ENCODE measurements at regions not wholly inside any gene's neighbourhood (a gene's known extent, or its start where the extent isn't known, plus 50 kb on each side); places are given as distances from the start of the nearest gene placed in this dataset.

- ChIA-PET POLR2A (no interaction called here), CTCF (no interaction called here)
- no peak for DNase-seq (ENCODE audit: extremely low spot score)
- TF ChIP-seq FOXM1 (IDR thresholded peaks at IDR 0.05; ENCODE audit: borderline replicate concordance), result no peak
- TF ChIP-seq BHLHE40 (IDR thresholded peaks at IDR 0.05; ENCODE audit: borderline replicate concordance), result no peak
- no peak for TF ChIP-seq SP1 (IDR thresholded peaks at IDR 0.05)
- TF ChIP-seq CTBP1 (IDR thresholded peaks at IDR 0.05; ENCODE audit: borderline replicate concordance), result no peak
- TF ChIP-seq HDGF (IDR thresholded peaks at IDR 0.05; ENCODE audit: borderline replicate concordance), result no peak
- no peak for TF ChIP-seq ARNT (IDR thresholded peaks at IDR 0.05)
- TF ChIP-seq FOXK2 (IDR thresholded peaks at IDR 0.05), result no peak
- TF ChIP-seq ELF4 (IDR thresholded peaks at IDR 0.05), result no peak
- no peak for TF ChIP-seq FOXA1 (IDR thresholded peaks at IDR 0.05)
- TF ChIP-seq TARDBP (IDR thresholded peaks at IDR 0.05), result no peak
- TF ChIP-seq L3MBTL2 (conservative IDR thresholded peaks at IDR 0.05), result no peak
Observed at GRCh38 chr1:209102120-209102519, 481.4 kb upstream of the CAMK1G start.

- CTCF ChIA-PET, result no interaction called here
- DNase-seq (ENCODE audit: extremely low spot score), result no peak
- TF ChIP-seq LEF1 (IDR thresholded peaks at IDR 0.05; ENCODE audit: borderline replicate concordance) (no peak), ELF4 (IDR thresholded peaks at IDR 0.05) (no peak), TARDBP (IDR thresholded peaks at IDR 0.05) (no peak), HDGF (IDR thresholded peaks at IDR 0.05; ENCODE audit: borderline replicate concordance) (no peak), CTBP1 (IDR thresholded peaks at IDR 0.05; ENCODE audit: borderline replicate concordance) (no peak), L3MBTL2 (conservative IDR thresholded peaks at IDR 0.05) (no peak), FOXA1 (IDR thresholded peaks at IDR 0.05) (no peak), PKNOX1 (IDR thresholded peaks at IDR 0.05) (no peak), FOXM1 (IDR thresholded peaks at IDR 0.05; ENCODE audit: borderline replicate concordance) (no peak), SP1 (IDR thresholded peaks at IDR 0.05) (no peak), BHLHE40 (IDR thresholded peaks at IDR 0.05; ENCODE audit: borderline replicate concordance) (no peak), SUZ12 (IDR thresholded peaks at IDR 0.05) (no peak), ARNT (IDR thresholded peaks at IDR 0.05) (no peak), FOXK2 (IDR thresholded peaks at IDR 0.05) (no peak), ZNF384 (IDR thresholded peaks at IDR 0.05) (no peak), NFRKB (IDR thresholded peaks at IDR 0.05) (no peak)
- POLR2A ChIA-PET, result no interaction called here
Observed at GRCh38 chr1:209102531-209102930, 481.0 kb upstream of the CAMK1G start.

GRCh38 chr1:209103092-209103491 lies 480.4 kb upstream of the CAMK1G start:
- no peak for TF ChIP-seq CTBP1 (IDR thresholded peaks at IDR 0.05; ENCODE audit: borderline replicate concordance)
- no peak for TF ChIP-seq PKNOX1 (IDR thresholded peaks at IDR 0.05)
- no peak for TF ChIP-seq L3MBTL2 (conservative IDR thresholded peaks at IDR 0.05)
- no peak for TF ChIP-seq ZNF384 (IDR thresholded peaks at IDR 0.05)
- no peak for TF ChIP-seq FOXK2 (IDR thresholded peaks at IDR 0.05)
- TF ChIP-seq ELF4 (IDR thresholded peaks at IDR 0.05), result no peak
- TF ChIP-seq SUZ12 (IDR thresholded peaks at IDR 0.05), result no peak
- no peak for TF ChIP-seq TARDBP (IDR thresholded peaks at IDR 0.05)
- no peak for TF ChIP-seq BHLHE40 (IDR thresholded peaks at IDR 0.05; ENCODE audit: borderline replicate concordance)
- TF ChIP-seq ARNT (IDR thresholded peaks at IDR 0.05), result no peak
- no peak for TF ChIP-seq HDGF (IDR thresholded peaks at IDR 0.05; ENCODE audit: borderline replicate concordance)
- no peak for TF ChIP-seq FOXA1 (IDR thresholded peaks at IDR 0.05)
- no peak for DNase-seq (ENCODE audit: extremely low spot score)
- ChIA-PET POLR2A (no interaction called here), CTCF (no interaction called here)

- ChIA-PET POLR2A (no interaction called here), CTCF (no interaction called here)
- TF ChIP-seq FOXM1 (IDR thresholded peaks at IDR 0.05; ENCODE audit: borderline replicate concordance), result no peak
- no peak for TF ChIP-seq NFRKB (IDR thresholded peaks at IDR 0.05)
- no peak for TF ChIP-seq ARNT (IDR thresholded peaks at IDR 0.05)
- no peak for TF ChIP-seq L3MBTL2 (conservative IDR thresholded peaks at IDR 0.05)
- TF ChIP-seq SP1 (IDR thresholded peaks at IDR 0.05), result no peak
- DNase-seq (ENCODE audit: extremely low spot score), result no peak
Observed at GRCh38 chr1:209104646-209105045, 478.9 kb upstream of the CAMK1G start.

GRCh38 chr1:209105701-209106100 lies 477.8 kb upstream of the CAMK1G start:
- ChIA-PET CTCF (no interaction called here), POLR2A (no interaction called here)
- TF ChIP-seq FOXK2 (IDR thresholded peaks at IDR 0.05) (no peak), HDGF (IDR thresholded peaks at IDR 0.05; ENCODE audit: borderline replicate concordance) (no peak), SP1 (IDR thresholded peaks at IDR 0.05) (no peak)
- DNase-seq (ENCODE audit: extremely low spot score), result no peak

- DNase-seq (ENCODE audit: extremely low spot score), result no peak
- CTCF ChIA-PET, result interaction anchor here (0.6 kb wide), 1 partner anchor 97 kb away, joined by 3 read pairs; no protein-coding TSS in a partner anchor
- no peak for TF ChIP-seq PKNOX1 (IDR thresholded peaks at IDR 0.05)
- no peak for TF ChIP-seq NFRKB (IDR thresholded peaks at IDR 0.05)
- TF ChIP-seq HDGF (IDR thresholded peaks at IDR 0.05; ENCODE audit: borderline replicate concordance), result no peak
- no peak for TF ChIP-seq ARNT (IDR thresholded peaks at IDR 0.05)
- TF ChIP-seq ZNF384 (IDR thresholded peaks at IDR 0.05), result no peak
- TF ChIP-seq SP1 (IDR thresholded peaks at IDR 0.05), result no peak
- no peak for TF ChIP-seq ELF4 (IDR thresholded peaks at IDR 0.05)
- POLR2A ChIA-PET, result no interaction called here
Observed at GRCh38 chr1:209106237-209106741, 477.2 kb upstream of the CAMK1G start.

- TF ChIP-seq SUZ12 (IDR thresholded peaks at IDR 0.05), result no peak
- TF ChIP-seq FOXK2 (IDR thresholded peaks at IDR 0.05), result no peak
- no peak for TF ChIP-seq CTBP1 (IDR thresholded peaks at IDR 0.05; ENCODE audit: borderline replicate concordance)
- no peak for TF ChIP-seq FOXA1 (IDR thresholded peaks at IDR 0.05)
- TF ChIP-seq FOXM1 (IDR thresholded peaks at IDR 0.05; ENCODE audit: borderline replicate concordance), result no peak
- TF ChIP-seq HDGF (IDR thresholded peaks at IDR 0.05; ENCODE audit: borderline replicate concordance), result no peak
- TF ChIP-seq ZNF384 (IDR thresholded peaks at IDR 0.05), result no peak
- TF ChIP-seq LEF1 (IDR thresholded peaks at IDR 0.05; ENCODE audit: borderline replicate concordance), result no peak
- TF ChIP-seq SP1 (IDR thresholded peaks at IDR 0.05), result no peak
- ChIA-PET CTCF (no interaction called here), POLR2A (no interaction called here)
- no peak for DNase-seq (ENCODE audit: extremely low spot score)
Observed at GRCh38 chr1:209106861-209107260, 476.7 kb upstream of the CAMK1G start.
